ENCODE measurements at regions not wholly inside any gene's neighbourhood (a gene's known extent, or its start where the extent isn't known, plus 50 kb on each side); places are given as distances from the start of the nearest gene placed in this dataset.

GRCh38 chr10:70990681-70991080 is 102.3 kb upstream of the PCBD1 start:
- Histone ChIP-seq H3K9me2 (ENCODE audit: insufficient read depth) (no peaks in the 10 kb centered on the region), H4K20me1 (ENCODE audit: insufficient read depth) (no peaks in the 10 kb centered on the region), H3K27ac (ENCODE audit: low read depth, low read length) (no peak overlapping the region), H3K4me3 (replicated peaks in 1 of 2; ENCODE audit: low read depth in 1 of 2, low read length in 2 of 2) (no peak overlapping the region), H3K36me3 (ENCODE audit: control insufficient read depth in 1 of 2, insufficient read depth in 2 of 2, low read length in 2 of 2) (no peaks in the 10 kb centered on the region), H2AFZ (ENCODE audit: low read depth, low read length, poor library complexity, severe bottlenecking) (no peak overlapping the region), H3K27me3 (ENCODE audit: insufficient read depth, low read length) (peaks cover 23% of the 10 kb centered on the region), H3K4me1 (ENCODE audit: control insufficient read depth in 1 of 2, insufficient read depth in 2 of 2, low read length in 2 of 2) (no peaks in the 10 kb centered on the region), H3K9ac (ENCODE audit: low read length) (no peak overlapping the region), H3K79me2 (ENCODE audit: insufficient read depth, low read length) (no peaks in the 10 kb centered on the region), H3K4me2 (ENCODE audit: low read length) (no peak overlapping the region), H3K9me3 (ENCODE audit: control insufficient read depth in 1 of 2, insufficient read depth in 1 of 2, low read depth in 1 of 2, low read length in 2 of 2) (no peaks in the 10 kb centered on the region)
- POLR2A ChIA-PET, result no interaction called here
- no peak for ATAC-seq
- intact Hi-C loops (cut with micrococcal nuclease), result no loop called here
- no peak for DNase-seq (ENCODE audit: low read depth, low spot score)
- RAD21 ChIA-PET (ENCODE audit: low non-redundant PET in 1 of 2, low total read pairs in 2 of 2, uncharacterized antibody in 2 of 2, unreplicated experiment in 2 of 2), result no interaction called here
- BruUV-seq (replicated peaks), result no TSS peak
- no peak for TF ChIP-seq EZH2 (IDR thresholded peaks at IDR 0.05)
- no peak for TF ChIP-seq EGR1 (IDR thresholded peaks at IDR 0.05; ENCODE audit: low read depth)
- CTCF ChIA-PET, result interaction anchor here (0.7 kb wide), 1 partner anchor 9 kb away, joined by 3 read pairs; no protein-coding TSS in a partner anchor

DNA sequence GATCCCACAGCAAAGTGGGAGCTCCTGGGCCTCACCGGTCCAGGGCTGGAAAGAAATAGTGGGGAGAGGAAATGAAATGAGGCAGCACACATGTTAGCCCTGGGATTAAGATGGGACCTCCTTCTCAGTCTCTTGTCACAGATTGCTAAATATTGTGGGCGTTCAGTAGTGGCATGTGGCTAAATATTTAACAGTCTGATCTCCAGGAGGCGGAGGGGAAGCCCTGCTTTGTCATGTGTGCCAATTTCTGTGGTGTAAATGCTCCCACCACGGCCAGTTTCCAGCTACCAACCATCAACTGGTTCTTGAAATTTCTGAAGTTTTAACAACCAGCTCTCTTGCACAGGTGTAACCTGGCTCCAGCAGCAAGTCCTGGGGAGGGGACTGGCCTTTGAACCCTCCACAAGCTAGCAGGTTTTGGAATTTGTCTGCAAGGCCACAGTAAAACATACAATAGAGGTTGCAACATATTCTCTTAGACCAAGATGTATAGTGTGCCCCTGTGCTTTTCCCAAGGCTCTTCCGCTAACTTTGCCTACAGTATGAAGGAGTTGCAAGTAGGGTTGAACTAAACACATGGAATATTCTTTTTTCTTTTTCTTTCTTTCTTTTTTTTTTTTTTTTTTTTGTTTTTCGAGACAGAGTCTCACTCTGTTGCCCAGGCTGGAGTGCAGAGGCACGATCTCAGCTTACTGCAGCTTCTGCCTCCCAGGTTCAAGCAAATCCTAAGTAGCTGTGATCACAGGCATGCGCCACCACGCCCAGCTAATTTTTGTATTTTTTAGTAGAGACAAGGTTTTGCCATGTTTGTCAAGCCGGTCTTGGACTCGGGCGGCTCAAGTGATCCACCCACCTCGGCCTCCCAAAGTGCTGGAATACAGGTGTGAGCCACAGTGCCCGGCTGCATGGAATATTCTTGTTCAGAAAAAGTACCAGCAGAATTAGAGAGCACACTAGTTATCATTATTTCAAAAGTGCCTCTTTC is 103.1 kb upstream of the PCBD1 start:
- ChIA-PET CTCF (interaction anchor here (0.7 kb wide), 1 partner anchor 9 kb away, joined by 3 read pairs; no protein-coding TSS in a partner anchor), RAD21 (ENCODE audit: low non-redundant PET in 1 of 2, low total read pairs in 2 of 2, uncharacterized antibody in 2 of 2, unreplicated experiment in 2 of 2) (no interaction called here), POLR2A (no interaction called here)
- no peaks in the 10 kb centered on the region for H3K9me2 ChIP-seq (ENCODE audit: insufficient read depth)
- no peak overlapping the region for H3K9ac ChIP-seq (ENCODE audit: low read length)
- DNase-seq (ENCODE audit: low read depth, low spot score), result no peak
- no peak overlapping the region for H3K4me2 ChIP-seq (ENCODE audit: low read length)
- no peak overlapping the region for H3K27ac ChIP-seq (ENCODE audit: low read depth, low read length)
- H3K36me3 ChIP-seq (ENCODE audit: control insufficient read depth in 1 of 2, insufficient read depth in 2 of 2, low read length in 2 of 2), result no peaks in the 10 kb centered on the region
- no peaks in the 10 kb centered on the region for H3K9me3 ChIP-seq (ENCODE audit: control insufficient read depth in 1 of 2, insufficient read depth in 1 of 2, low read depth in 1 of 2, low read length in 2 of 2)
- H2AFZ ChIP-seq (ENCODE audit: low read depth, low read length, poor library complexity, severe bottlenecking), result no peak overlapping the region
- no peak overlapping the region for H3K4me3 ChIP-seq (replicated peaks in 1 of 2; ENCODE audit: low read depth in 1 of 2, low read length in 2 of 2)
- intact Hi-C loops (cut with micrococcal nuclease), result no loop called here
- no peaks in the 10 kb centered on the region for H3K79me2 ChIP-seq (ENCODE audit: insufficient read depth, low read length)
- H3K4me1 ChIP-seq (ENCODE audit: control insufficient read depth in 1 of 2, insufficient read depth in 2 of 2, low read length in 2 of 2), result no peaks in the 10 kb centered on the region
- ATAC-seq, result no peak
- H3K27me3 ChIP-seq (ENCODE audit: insufficient read depth, low read length), result peaks cover 23% of the 10 kb centered on the region
- H4K20me1 ChIP-seq (ENCODE audit: insufficient read depth), result no peaks in the 10 kb centered on the region
- BruUV-seq (replicated peaks), result no TSS peak
- TF ChIP-seq SRF (IDR thresholded peaks at IDR 0.05; ENCODE audit: low read depth) (no peak), YY1 (IDR thresholded peaks at IDR 0.05; ENCODE audit: extremely low read depth, insufficient replicate concordance, low read depth, low read length) (no peak), ZBTB33 (IDR thresholded peaks at IDR 0.05; ENCODE audit: extremely low read depth, insufficient replicate concordance, low read length) (no peak), CBX3 (IDR thresholded peaks at IDR 0.05; ENCODE audit: low read depth) (no peak), EGR1 (IDR thresholded peaks at IDR 0.05; ENCODE audit: low read depth) (no peak), CEBPB (IDR thresholded peaks at IDR 0.05; ENCODE audit: low read depth) (no peak), SIN3A (IDR thresholded peaks at IDR 0.05; ENCODE audit: low read depth) (no peak), SP1 (IDR thresholded peaks at IDR 0.05; ENCODE audit: low read depth) (no peak), JUND (IDR thresholded peaks at IDR 0.05) (no peak), POLR2A (IDR thresholded peaks at IDR 0.05; ENCODE audit: borderline replicate concordance, extremely low read depth, insufficient read depth, insufficient read length) (no peak), REST (IDR thresholded peaks at IDR 0.05; ENCODE audit: low read depth) (no peak), ATF3 (IDR thresholded peaks at IDR 0.05) (no peak), TCF7L2 (IDR thresholded peaks at IDR 0.05; ENCODE audit: borderline replicate concordance, extremely low read depth, insufficient read depth, insufficient read length) (no peak), EZH2 (IDR thresholded peaks at IDR 0.05) (no peak)

Measured in HCT116 (cell line).